SU-DHL-6 (cell line): ENCODE measurements at regions not wholly inside any gene's neighbourhood (a gene's known extent, or its start where the extent isn't known, plus 50 kb on each side); places are given as distances from the start of the nearest gene placed in this dataset.

Experiments used
- H2AFZ ChIP-seq: fragments of 200-600 bp; sonication (generic); 2 replicates; pipeline ENCODE4 v1.6.1; 2014; ENCODE audit warnings: low read depth, mild to moderate bottlenecking, moderate library complexity, mixed read lengths, antibody characterized with exemption, low read length; ENCODE audit not compliant: severe bottlenecking
- H3F3A ChIP-seq: fragments of 200-600 bp; shearing (Covaris generic); 2 replicates; pipeline ENCODE4 v1.6.0; 2016; ENCODE audit warnings: antibody characterized with exemption, mild to moderate bottlenecking; ENCODE audit not compliant: insufficient read depth
- H3K27ac ChIP-seq: fragments of 200-600 bp; sonication (generic); 2 replicates; pipeline ENCODE4 v1.5.1; 2016; ENCODE audit warnings: low read depth, mild to moderate bottlenecking, low read length, moderate library complexity, mixed read lengths
- H3K27me3 ChIP-seq: fragments of 200-600 bp; sonication (generic), shearing (Covaris generic); 2 replicates; pipeline ENCODE4 v1.6.0; 2014; ENCODE audit warnings: mild to moderate bottlenecking, low read length
- H3K36me3 ChIP-seq: fragments of 200-600 bp; sonication (generic); 2 replicates; pipeline ENCODE4 v1.6.1; 2014; ENCODE audit warnings: mild to moderate bottlenecking, low read length, mixed read lengths
- H3K4me2 ChIP-seq: fragments of 300-600, 200-600 bp; shearing (Covaris generic), sonication (generic); 2 replicates; pipeline ENCODE4 v1.6.0; 2014; ENCODE audit warnings: low read length, low read depth, mild to moderate bottlenecking; ENCODE audit not compliant: poor library complexity, severe bottlenecking
- H3K4me3 ChIP-seq: fragments of 200-600 bp; sonication (generic); 2 replicates; pipeline ENCODE4 v1.5.1; 2014; ENCODE audit warnings: antibody characterized with exemption, low read length, mild to moderate bottlenecking, mixed read lengths; ENCODE audit not compliant: insufficient read depth, poor library complexity, severe bottlenecking
- H3K79me2 ChIP-seq: fragments of 200-600 bp; sonication (generic); 2 replicates; pipeline ENCODE4 v1.6.1; 2014; ENCODE audit warnings: mild to moderate bottlenecking, low read length, moderate library complexity; ENCODE audit not compliant: insufficient read depth
- H3K9ac ChIP-seq: fragments of 200-600 bp; sonication (generic); 2 replicates; pipeline ENCODE4 v1.7.0; 2014; ENCODE audit warnings: mild to moderate bottlenecking, low read length
- H3K9me2 ChIP-seq: fragments of 200-600 bp; sonication (generic); replicated peaks from 2 replicates; pipeline ENCODE4 v1.6.1; 2014; ENCODE audit warnings: low read length; ENCODE audit not compliant: insufficient read depth
- H3K9me3 ChIP-seq: fragments of 200-600 bp; sonication (generic); 2 replicates; pipeline ENCODE4 v1.6.1; 2014; ENCODE audit warnings: low read length, mixed read lengths; ENCODE audit not compliant: insufficient read depth
- H4K20me1 ChIP-seq: fragments of 200-600 bp; sonication (generic); 2 replicates; pipeline ENCODE4 v1.6.1; 2014; ENCODE audit warnings: low read depth, mild to moderate bottlenecking, antibody characterized with exemption, low read length, moderate library complexity, mixed read lengths
- EZH2phosphoT487 ChIP-seq: fragments of 200-600 bp; sonication (generic), shearing (Covaris generic); conservative IDR thresholded peaks from 2 replicates; pipeline ENCODE4 v1.6.1; 2018; ENCODE audit warnings: mild to moderate bottlenecking, antibody characterized with exemption, low read length, moderate library complexity, mixed read lengths
- TF ChIP-seq, protein P1 (sequence below): fragments of 200-600 bp; sonication (generic); IDR thresholded peaks from one replicate; pipeline ENCODE4 v1.5.1; 2017; ENCODE audit warnings: antibody characterized with exemption, mild to moderate bottlenecking, low read length, moderate library complexity; ENCODE audit not compliant: insufficient read depth, poor library complexity, severe bottlenecking

GRCh38 chr5:110194191-110194590 is 504.5 kb downstream of the MAN2A1 start:
- Histone ChIP-seq H3K4me3 (no peak overlapping the region), H3K9me3 (no peaks in the 10 kb centered on the region), H3K27me3 (no peaks in the 10 kb centered on the region), H4K20me1 (no peaks in the 10 kb centered on the region), H3K27ac (no peak overlapping the region), H2AFZ (no peak overlapping the region), H3K79me2 (no peaks in the 10 kb centered on the region), H3K36me3 (no peaks in the 10 kb centered on the region), H3K9ac (no peak overlapping the region), H3F3A (no peaks in the 10 kb centered on the region), H3K4me2 (no peak overlapping the region), H3K9me2 (no peaks in the 10 kb centered on the region)
- TF ChIP-seq, protein P1, sequence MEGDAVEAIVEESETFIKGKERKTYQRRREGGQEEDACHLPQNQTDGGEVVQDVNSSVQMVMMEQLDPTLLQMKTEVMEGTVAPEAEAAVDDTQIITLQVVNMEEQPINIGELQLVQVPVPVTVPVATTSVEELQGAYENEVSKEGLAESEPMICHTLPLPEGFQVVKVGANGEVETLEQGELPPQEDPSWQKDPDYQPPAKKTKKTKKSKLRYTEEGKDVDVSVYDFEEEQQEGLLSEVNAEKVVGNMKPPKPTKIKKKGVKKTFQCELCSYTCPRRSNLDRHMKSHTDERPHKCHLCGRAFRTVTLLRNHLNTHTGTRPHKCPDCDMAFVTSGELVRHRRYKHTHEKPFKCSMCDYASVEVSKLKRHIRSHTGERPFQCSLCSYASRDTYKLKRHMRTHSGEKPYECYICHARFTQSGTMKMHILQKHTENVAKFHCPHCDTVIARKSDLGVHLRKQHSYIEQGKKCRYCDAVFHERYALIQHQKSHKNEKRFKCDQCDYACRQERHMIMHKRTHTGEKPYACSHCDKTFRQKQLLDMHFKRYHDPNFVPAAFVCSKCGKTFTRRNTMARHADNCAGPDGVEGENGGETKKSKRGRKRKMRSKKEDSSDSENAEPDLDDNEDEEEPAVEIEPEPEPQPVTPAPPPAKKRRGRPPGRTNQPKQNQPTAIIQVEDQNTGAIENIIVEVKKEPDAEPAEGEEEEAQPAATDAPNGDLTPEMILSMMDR = no peak
- no peak for TF ChIP-seq EZH2phosphoT487

- no peaks in the 10 kb centered on the region for H3K27me3 ChIP-seq
- H3K4me3 ChIP-seq = no peak overlapping the region
- no peaks in the 10 kb centered on the region for H3K9me3 ChIP-seq
- H3K27ac ChIP-seq = no peak overlapping the region
- no peaks in the 10 kb centered on the region for H4K20me1 ChIP-seq
- no peaks in the 10 kb centered on the region for H3F3A ChIP-seq
- TF ChIP-seq, protein P1 = no peak
- no peak for TF ChIP-seq EZH2phosphoT487
- no peaks in the 10 kb centered on the region for H3K9me2 ChIP-seq
- H3K4me2 ChIP-seq = no peak overlapping the region
- H3K9ac ChIP-seq = no peak overlapping the region
- H2AFZ ChIP-seq = no peak overlapping the region
- H3K36me3 ChIP-seq = no peaks in the 10 kb centered on the region
- H3K79me2 ChIP-seq = no peaks in the 10 kb centered on the region
Measured at GRCh38 chr5:110195288-110195687, 505.6 kb downstream of the MAN2A1 start.

DNA sequence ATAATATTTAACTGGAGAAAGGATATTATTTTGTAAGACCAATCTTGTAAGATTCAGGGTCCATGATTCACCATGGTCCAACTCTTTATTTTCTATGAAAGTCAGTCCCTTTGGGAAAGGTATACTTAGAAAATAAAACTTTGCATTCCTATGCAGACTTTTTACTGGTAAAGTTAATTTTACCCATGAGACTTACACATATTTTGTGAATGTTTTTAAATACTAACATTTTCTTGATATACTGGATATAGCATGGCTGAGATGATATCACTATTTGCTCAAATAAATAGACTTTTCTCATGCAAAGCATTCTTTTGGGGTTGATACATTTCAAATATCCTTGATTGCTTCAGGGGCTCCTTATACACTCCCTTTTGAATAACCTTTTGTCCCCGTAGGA is 512.1 kb downstream of the MAN2A1 start:
- no peak overlapping the region for H3K4me2 ChIP-seq
- H3K9me3 ChIP-seq = no peaks in the 10 kb centered on the region
- TF ChIP-seq EZH2phosphoT487 = no peak
- TF ChIP-seq, protein P1 = no peak
- H2AFZ ChIP-seq = no peak overlapping the region
- no peaks in the 10 kb centered on the region for H3K27me3 ChIP-seq
- no peaks in the 10 kb centered on the region for H3K36me3 ChIP-seq
- H3K9me2 ChIP-seq = no peaks in the 10 kb centered on the region
- H3K79me2 ChIP-seq = no peaks in the 10 kb centered on the region
- H3K27ac ChIP-seq = no peak overlapping the region
- no peak overlapping the region for H3K4me3 ChIP-seq
- H3K9ac ChIP-seq = no peak overlapping the region
- H3F3A ChIP-seq = no peaks in the 10 kb centered on the region
- H4K20me1 ChIP-seq = no peaks in the 10 kb centered on the region
